K562 (cell line): ENCODE measurements at regions not wholly inside any gene's neighbourhood (a gene's known extent, or its start where the extent isn't known, plus 50 kb on each side); places are given as distances from the start of the nearest gene placed in this dataset.

Source experiments
- ATAC-seq: fragments of 200-7000 bp; cut with Tn5 transposase; 3 replicates; pipeline ENCODE4 v1.9.1; 2020; ENCODE audit warnings: moderate library complexity
- BruUV-seq: library from RNA; stranded (reverse); fragments of 400-500 nt; replicated peaks from 2 replicates; lab custom pipeline; 2021; lab: Mats Ljungman, UMichigan
- CTCF ChIA-PET: fragments of 300-600 bp; formaldehyde crosslinking; extraction: SDS; loops from one replicate; lab custom pipeline; 2021; ENCODE audit warnings: low intra/inter-chr PET ratio; lab: Yijun Ruan, JAX
- POLR2A ChIA-PET: fragments of 300-600, 350-650 bp; sonication (Branson Sonifier 250); formaldehyde crosslinking; extraction: SDS; loops from one replicate; lab custom pipeline; 2021; ENCODE audit warnings: antibody characterized with exemption, inconsistent platforms; lab: Yijun Ruan, JAX
- DNase-seq, 4 experiments: peaks; one replicate each; pipeline versions ENCODE4 v3.0.0 to v3.0.0-alpha.2; 2011 to 2018; ENCODE audit warnings: low spot score in 3 of 4, mixed read lengths in 3 of 4; ENCODE audit errors: extremely low read depth in 1 of 4
- FAIRE-seq: peaks from 2 replicates; lab custom pipeline; 2011; peaks lifted over from hg19 to GRCh38; lab: Jason Lieb, UNC
- H2AFZ ChIP-seq: 2 replicates; pipeline ENCODE4 v1.6.0; 2011; ENCODE audit warnings: low read depth, low read length, control low read depth, inconsistent platforms
- H3K27ac ChIP-seq: fragments of 200-600 bp; 3 replicates; pipeline ENCODE4 v1.8.0; 2011; ENCODE audit warnings: low read depth, mild to moderate bottlenecking, control low read depth, inconsistent platforms, low read length, moderate library complexity, mixed read lengths; ENCODE audit errors: extremely low read depth
- H3K27me3 ChIP-seq, 2 experiments: fragments of 300-600 bp in 1 of 2; 2 replicates in 1 of 2; 3 replicates in 1 of 2; pipeline versions ENCODE4 v1.6.0 to v1.8.0; 2011; ENCODE audit warnings: inconsistent platforms in 2 of 2, low read length in 2 of 2, mild to moderate bottlenecking in 1 of 2, mixed read lengths in 1 of 2, moderate library complexity in 1 of 2; ENCODE audit not compliant: control insufficient read depth in 2 of 2, insufficient read depth in 2 of 2
- H3K36me3 ChIP-seq: fragments of 300-600 bp; 3 replicates; pipeline ENCODE4 v1.8.0; 2011; ENCODE audit warnings: mild to moderate bottlenecking, low read length, inconsistent platforms; ENCODE audit not compliant: control insufficient read depth, insufficient read depth
- H3K4me1 ChIP-seq, 2 experiments: fragments of 200-600 bp in 1 of 2; replicated peaks in 1 of 2; 2 replicates in 1 of 2; 3 replicates in 1 of 2; pipeline versions ENCODE4 v1.5.1 to v1.8.0; 2011; ENCODE audit warnings: inconsistent platforms in 2 of 2, low read length in 2 of 2, mild to moderate bottlenecking in 1 of 2, mixed read lengths in 1 of 2, moderate library complexity in 1 of 2; ENCODE audit not compliant: control insufficient read depth in 2 of 2, insufficient read depth in 2 of 2
- H3K4me2 ChIP-seq: 2 replicates; pipeline ENCODE4 v1.6.1; 2011; ENCODE audit warnings: low read length, control low read depth, inconsistent platforms, mixed read lengths; ENCODE audit not compliant: insufficient read depth
- H3K4me3 ChIP-seq: fragments of 200-600 bp; sonication (generic), shearing (Covaris generic); 2 replicates; pipeline ENCODE4 v1.5.1; 2016; ENCODE audit warnings: control low read depth, inconsistent platforms
- H3K79me2 ChIP-seq: fragments of 200-600 bp; 3 replicates; pipeline ENCODE4 v1.8.0; 2011; ENCODE audit warnings: low read length, inconsistent platforms; ENCODE audit not compliant: control insufficient read depth, insufficient read depth
- H3K9ac ChIP-seq, 2 experiments: 2 replicates each; pipeline versions ENCODE4 v1.6.0 to v1.6.1; 2011; ENCODE audit warnings: low read depth in 2 of 2, low read length in 2 of 2, control low read depth in 1 of 2, inconsistent platforms in 1 of 2, mild to moderate bottlenecking in 1 of 2, mixed read lengths in 1 of 2; ENCODE audit not compliant: insufficient read depth in 1 of 2
- H3K9me1 ChIP-seq: one replicate; pipeline ENCODE4 v1.6.0; 2011; ENCODE audit warnings: inconsistent platforms, mild to moderate bottlenecking, low read length, moderate library complexity; ENCODE audit not compliant: control insufficient read depth, insufficient read depth
- H3K9me3 ChIP-seq: replicated peaks from 2 replicates; pipeline ENCODE4 v1.5.1; 2011; ENCODE audit warnings: low read depth, low read length, inconsistent platforms; ENCODE audit not compliant: control insufficient read depth, insufficient read depth
- H4K20me1 ChIP-seq: replicated peaks from 2 replicates; pipeline ENCODE4 v1.6.1; 2011; ENCODE audit warnings: low read length, inconsistent platforms, mixed read lengths; ENCODE audit not compliant: control insufficient read depth, insufficient read depth
- ARID2 ChIP-seq: fragments of 450-650 bp; IDR thresholded peaks from 2 replicates; pipeline ENCODE4 v1.6.1; 2017; ENCODE audit warnings: antibody characterized with exemption, mild to moderate bottlenecking
- IFI16 ChIP-seq: fragments of 250-450 bp; sonication (Bioruptor Pico); IDR thresholded peaks from 2 replicates; pipeline ENCODE4 v2.1.2; 2022; ENCODE audit warnings: mild to moderate bottlenecking, inconsistent platforms
- JUND ChIP-seq, 2 experiments: IDR thresholded peaks; 2 replicates in 1 of 2; 3 replicates in 1 of 2; pipeline ENCODE4 v1.6.1; 2011; ENCODE audit warnings: borderline replicate concordance in 2 of 2, low read depth in 2 of 2, low read length in 2 of 2, improper control_type of control experiment in 1 of 2, missing biosample characterization in 1 of 2, missing genetic modification characterization in 1 of 2, missing genetic modification reagents in 1 of 2
- MCM2 ChIP-seq: fragments of 450-650 bp; IDR thresholded peaks from 2 replicates; pipeline ENCODE4 v1.6.1; 2017; ENCODE audit warnings: low read depth, mild to moderate bottlenecking
- SIRT6 ChIP-seq: IDR thresholded peaks from one replicate; pipeline ENCODE4 v1.6.1; 2012; ENCODE audit warnings: low read depth, mild to moderate bottlenecking, control low read depth, inconsistent platforms, low read length, moderate library complexity
- ZC3H11A ChIP-seq: IDR thresholded peaks from 2 replicates; pipeline ENCODE4 v1.6.1; 2012; ENCODE audit warnings: low read depth, low read length, improper control_type of control experiment
- ZNF551 ChIP-seq: fragments of 250-450 bp; sonication (Bioruptor Pico); IDR thresholded peaks from 2 replicates; pipeline ENCODE4 v1.5.0; 2021; ENCODE audit warnings: mild to moderate bottlenecking, moderate library complexity
- ZNF699 ChIP-seq: fragments of 250-450 bp; sonication (Bioruptor Pico); IDR thresholded peaks from 2 replicates; pipeline ENCODE4 v1.8.0; 2021; ENCODE audit warnings: mild to moderate bottlenecking, moderate library complexity; ENCODE audit not compliant: insufficient replicate concordance
- ZSCAN29 ChIP-seq: fragments of 450-650 bp; IDR thresholded peaks from 2 replicates; pipeline ENCODE4 v1.6.1; 2017
- WGBS: fragments of 100-300 bp; shearing (Covaris generic); methylation state at CpG from one replicate; pipeline ENCODE4 v1.1.6; 2016; ENCODE audit warnings: low coverage, mixed read lengths; ENCODE audit not compliant: insufficient coverage; ENCODE audit errors: missing lambda C conversion rate; 5-methylcytosine and 5-hydroxymethylcytosine counted together
- in situ Hi-C: fragments of 300-500 bp; cut with MboI; formaldehyde crosslinking; loops from 4 replicates; pipeline ENCODE4 v1.15.0; 2018; ENCODE audit warnings: inconsistent platforms, mixed read lengths
- intact Hi-C: fragments of 100-400 bp; cut with micrococcal nuclease; formaldehyde crosslinking; loops from 2 replicates; pipeline ENCODE4 v1.14.2; 2022
- TF ChIP-seq, protein P1 (sequence below): fragments of 450-650 bp; IDR thresholded peaks from 2 replicates; pipeline ENCODE4 v1.6.1; 2016
- TF ChIP-seq, protein P2 (sequence below), 3 experiments: IDR thresholded peaks in 2 of 3; conservative IDR thresholded peaks in 1 of 3; 2 replicates each; pipeline ENCODE4 v1.5.1; 2011 to 2012; ENCODE audit warnings: low read length in 3 of 3, mild to moderate bottlenecking in 3 of 3, control low read depth in 2 of 3, improper control_type of control experiment in 1 of 3, inconsistent platforms in 1 of 3, low read depth in 1 of 3, mixed read lengths in 1 of 3, moderate library complexity in 1 of 3; ENCODE audit not compliant: insufficient read depth in 2 of 3
- TF ChIP-seq, protein P3 (sequence below): fragments of 450-650 bp; conservative IDR thresholded peaks from 2 replicates; pipeline ENCODE4 v1.6.1; 2016; ENCODE audit warnings: missing genetic modification characterization, low read depth, mild to moderate bottlenecking, missing compliant biosample characterization, moderate library complexity
- TF ChIP-seq, protein P4 (sequence below), 2 experiments: fragments of 200-800 bp in 1 of 2; sonication (Bioruptor generic) in 1 of 2; sonication (generic) in 1 of 2; formaldehyde crosslinking in 1 of 2; IDR thresholded peaks in 1 of 2; conservative IDR thresholded peaks in 1 of 2; 2 replicates each; pipeline versions ENCODE4 v1.5.0 to v1.6.1; 2016 to 2020; ENCODE audit warnings: missing compliant biosample characterization in 1 of 2, missing genetic modification characterization in 1 of 2, missing genetic modification reagents in 1 of 2
- TF ChIP-seq, protein P5 (sequence below), 3 experiments: fragments of 200-800 bp in 1 of 3; sonication (Bioruptor generic) in 1 of 3; sonication (generic) in 1 of 3; formaldehyde crosslinking in 1 of 3; IDR thresholded peaks; 2 replicates each; pipeline versions ENCODE4 v1.6.1 to v1.8.0; 2016 to 2022; ENCODE audit warnings: mild to moderate bottlenecking in 2 of 3, missing compliant biosample characterization in 2 of 3, missing genetic modification characterization in 2 of 3, missing genetic modification reagents in 1 of 3

DNA sequence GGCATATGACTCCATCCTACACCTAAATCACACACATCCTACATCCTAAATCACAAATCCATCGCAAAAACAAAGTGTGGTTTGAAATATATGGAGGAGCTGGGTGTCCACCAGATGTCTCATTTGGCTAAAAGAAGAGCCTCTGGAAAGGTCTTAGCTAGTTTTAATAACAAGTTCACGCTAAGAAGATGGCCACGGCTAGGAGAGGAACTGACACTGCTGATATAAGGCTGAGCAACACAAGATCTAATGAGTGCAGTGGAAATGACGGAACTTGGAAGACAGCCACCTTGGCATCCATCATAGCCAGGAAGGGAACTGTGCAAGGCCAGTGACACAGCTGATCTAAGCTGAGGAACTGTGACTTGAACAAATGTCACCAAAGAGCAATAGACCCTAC, 60.0 kb upstream of the AGAP1 start:
- in situ Hi-C loops: loop anchor here (10.0 kb wide), 1 partner anchor 151 kb away; no protein-coding TSS in a partner anchor
- Histone ChIP-seq H3K27me3 (no peaks in the 10 kb centered on the region), H2AFZ (peak overlapping the region; percentile 67), H3K4me3 (no peak overlapping the region), H3K9me3 (no peaks in the 10 kb centered on the region), H3K79me2 (no peaks in the 10 kb centered on the region), H3K9me1 (no peaks in the 10 kb centered on the region), H3K4me1 (peaks cover 0 to 8% of the 10 kb centered on the region in 2 experiments; a peak in 3 of 5 replicates), H3K4me2 (peak overlapping the region; percentile 19), H3K9ac (no peak overlapping the region; a peak in 1 of 4 replicates), H4K20me1 (no peaks in the 10 kb centered on the region), H3K27ac (peak overlapping the region; percentile 32; the same call in 1 of the 3 replicates), H3K36me3 (no peaks in the 10 kb centered on the region)
- no TSS peak for BruUV-seq
- 5% methylated on average over 4 of the region's 4 CpGs for WGBS
- ChIA-PET POLR2A (interaction anchor here (0.8 to 1.5 kb wide), 3 partner anchors 12 to 20 kb away, joined by 3 to 4 read pairs (median 3); no protein-coding TSS in a partner anchor), CTCF (interaction anchor here (0.5 to 2.2 kb wide), 3 partner anchors 160 to 346 kb away, joined by 3 to 18 read pairs (median 4); no protein-coding TSS in a partner anchor)
- DNase-seq (peak in 2 of 4 experiments; percentile 41 to 52), FAIRE-seq (peak; percentile 84), ATAC-seq (peak; percentile 96)
- intact Hi-C loops: loop anchor here (1.0 to 5.0 kb wide), 3 partner anchors 61 to 313 kb away; partner anchors contain the start of gene AGAP1
- TF ChIP-seq ZNF551: no peak
- peak; percentile 42; the same call in 1 of the 2 replicates for TF ChIP-seq JUND (IDR thresholded peaks at IDR 0.05; ENCODE audit: borderline replicate concordance, low read depth, low read length)
- peak; percentile 51; the same call in 1 of the 3 replicates for TF ChIP-seq JUND (tag; IDR thresholded peaks at IDR 0.05; ENCODE audit: borderline replicate concordance, low read depth, low read length)
- TF ChIP-seq ZC3H11A: no peak
- peak; percentile 63; the same call in 1 of the 2 replicates for TF ChIP-seq ARID2
- TF ChIP-seq, protein P1, sequence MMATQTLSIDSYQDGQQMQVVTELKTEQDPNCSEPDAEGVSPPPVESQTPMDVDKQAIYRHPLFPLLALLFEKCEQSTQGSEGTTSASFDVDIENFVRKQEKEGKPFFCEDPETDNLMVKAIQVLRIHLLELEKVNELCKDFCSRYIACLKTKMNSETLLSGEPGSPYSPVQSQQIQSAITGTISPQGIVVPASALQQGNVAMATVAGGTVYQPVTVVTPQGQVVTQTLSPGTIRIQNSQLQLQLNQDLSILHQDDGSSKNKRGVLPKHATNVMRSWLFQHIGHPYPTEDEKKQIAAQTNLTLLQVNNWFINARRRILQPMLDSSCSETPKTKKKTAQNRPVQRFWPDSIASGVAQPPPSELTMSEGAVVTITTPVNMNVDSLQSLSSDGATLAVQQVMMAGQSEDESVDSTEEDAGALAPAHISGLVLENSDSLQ: peak; percentile 81
- no peak for TF ChIP-seq MCM2
- TF ChIP-seq SIRT6: no peak
- TF ChIP-seq, protein P2, sequence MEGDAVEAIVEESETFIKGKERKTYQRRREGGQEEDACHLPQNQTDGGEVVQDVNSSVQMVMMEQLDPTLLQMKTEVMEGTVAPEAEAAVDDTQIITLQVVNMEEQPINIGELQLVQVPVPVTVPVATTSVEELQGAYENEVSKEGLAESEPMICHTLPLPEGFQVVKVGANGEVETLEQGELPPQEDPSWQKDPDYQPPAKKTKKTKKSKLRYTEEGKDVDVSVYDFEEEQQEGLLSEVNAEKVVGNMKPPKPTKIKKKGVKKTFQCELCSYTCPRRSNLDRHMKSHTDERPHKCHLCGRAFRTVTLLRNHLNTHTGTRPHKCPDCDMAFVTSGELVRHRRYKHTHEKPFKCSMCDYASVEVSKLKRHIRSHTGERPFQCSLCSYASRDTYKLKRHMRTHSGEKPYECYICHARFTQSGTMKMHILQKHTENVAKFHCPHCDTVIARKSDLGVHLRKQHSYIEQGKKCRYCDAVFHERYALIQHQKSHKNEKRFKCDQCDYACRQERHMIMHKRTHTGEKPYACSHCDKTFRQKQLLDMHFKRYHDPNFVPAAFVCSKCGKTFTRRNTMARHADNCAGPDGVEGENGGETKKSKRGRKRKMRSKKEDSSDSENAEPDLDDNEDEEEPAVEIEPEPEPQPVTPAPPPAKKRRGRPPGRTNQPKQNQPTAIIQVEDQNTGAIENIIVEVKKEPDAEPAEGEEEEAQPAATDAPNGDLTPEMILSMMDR (IDR thresholded peaks at IDR 0.05 in 2 of 3, conservative IDR thresholded peaks at IDR 0.05 in 1 of 3; ENCODE audit: insufficient read depth in 2 of 3, low read depth in 1 of 3, low read length in 3 of 3): peak; percentile 39 to 75 (median 48); a peak in 5 of 6 replicates
- TF ChIP-seq, protein P3, sequence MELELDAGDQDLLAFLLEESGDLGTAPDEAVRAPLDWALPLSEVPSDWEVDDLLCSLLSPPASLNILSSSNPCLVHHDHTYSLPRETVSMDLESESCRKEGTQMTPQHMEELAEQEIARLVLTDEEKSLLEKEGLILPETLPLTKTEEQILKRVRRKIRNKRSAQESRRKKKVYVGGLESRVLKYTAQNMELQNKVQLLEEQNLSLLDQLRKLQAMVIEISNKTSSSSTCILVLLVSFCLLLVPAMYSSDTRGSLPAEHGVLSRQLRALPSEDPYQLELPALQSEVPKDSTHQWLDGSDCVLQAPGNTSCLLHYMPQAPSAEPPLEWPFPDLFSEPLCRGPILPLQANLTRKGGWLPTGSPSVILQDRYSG (tag): no peak
- no peak for TF ChIP-seq ZNF699
- TF ChIP-seq, protein P4, sequence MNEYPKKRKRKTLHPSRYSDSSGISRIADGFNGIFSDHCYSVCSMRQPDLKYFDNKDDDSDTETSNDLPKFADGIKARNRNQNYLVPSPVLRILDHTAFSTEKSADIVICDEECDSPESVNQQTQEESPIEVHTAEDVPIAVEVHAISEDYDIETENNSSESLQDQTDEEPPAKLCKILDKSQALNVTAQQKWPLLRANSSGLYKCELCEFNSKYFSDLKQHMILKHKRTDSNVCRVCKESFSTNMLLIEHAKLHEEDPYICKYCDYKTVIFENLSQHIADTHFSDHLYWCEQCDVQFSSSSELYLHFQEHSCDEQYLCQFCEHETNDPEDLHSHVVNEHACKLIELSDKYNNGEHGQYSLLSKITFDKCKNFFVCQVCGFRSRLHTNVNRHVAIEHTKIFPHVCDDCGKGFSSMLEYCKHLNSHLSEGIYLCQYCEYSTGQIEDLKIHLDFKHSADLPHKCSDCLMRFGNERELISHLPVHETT (CRISPR knock-in tag; conservative IDR thresholded peaks at IDR 0.05 in 1 of 2, IDR thresholded peaks at IDR 0.05 in 1 of 2): no peak
- TF ChIP-seq IFI16 (CRISPR knock-in tag): no peak
- no peak for TF ChIP-seq ZSCAN29
- TF ChIP-seq, protein P5, sequence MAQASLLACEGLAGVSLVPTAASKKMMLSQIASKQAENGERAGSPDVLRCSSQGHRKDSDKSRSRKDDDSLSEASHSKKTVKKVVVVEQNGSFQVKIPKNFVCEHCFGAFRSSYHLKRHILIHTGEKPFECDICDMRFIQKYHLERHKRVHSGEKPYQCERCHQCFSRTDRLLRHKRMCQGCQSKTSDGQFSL (CRISPR knock-in tag; IDR thresholded peaks at IDR 0.05): no peak
- TF ChIP-seq, protein P5 (tag; IDR thresholded peaks at IDR 0.05): no peak
